GM21529 (cell line): ENCODE measurements at regions not wholly inside any gene's neighbourhood (a gene's known extent, or its start where the extent isn't known, plus 50 kb on each side); places are given as distances from the start of the nearest gene placed in this dataset.

Experiments
- ATAC-seq: cut with Tn5 transposase; IDR thresholded peaks from one replicate; pipeline ENCODE4 v1.9.1; 2021; ENCODE audit not compliant: unreplicated experiment

GRCh38 chr3:107428051-107428858, 51.0 kb downstream of the CCDC54 start:
- no peak for ATAC-seq

DNA sequence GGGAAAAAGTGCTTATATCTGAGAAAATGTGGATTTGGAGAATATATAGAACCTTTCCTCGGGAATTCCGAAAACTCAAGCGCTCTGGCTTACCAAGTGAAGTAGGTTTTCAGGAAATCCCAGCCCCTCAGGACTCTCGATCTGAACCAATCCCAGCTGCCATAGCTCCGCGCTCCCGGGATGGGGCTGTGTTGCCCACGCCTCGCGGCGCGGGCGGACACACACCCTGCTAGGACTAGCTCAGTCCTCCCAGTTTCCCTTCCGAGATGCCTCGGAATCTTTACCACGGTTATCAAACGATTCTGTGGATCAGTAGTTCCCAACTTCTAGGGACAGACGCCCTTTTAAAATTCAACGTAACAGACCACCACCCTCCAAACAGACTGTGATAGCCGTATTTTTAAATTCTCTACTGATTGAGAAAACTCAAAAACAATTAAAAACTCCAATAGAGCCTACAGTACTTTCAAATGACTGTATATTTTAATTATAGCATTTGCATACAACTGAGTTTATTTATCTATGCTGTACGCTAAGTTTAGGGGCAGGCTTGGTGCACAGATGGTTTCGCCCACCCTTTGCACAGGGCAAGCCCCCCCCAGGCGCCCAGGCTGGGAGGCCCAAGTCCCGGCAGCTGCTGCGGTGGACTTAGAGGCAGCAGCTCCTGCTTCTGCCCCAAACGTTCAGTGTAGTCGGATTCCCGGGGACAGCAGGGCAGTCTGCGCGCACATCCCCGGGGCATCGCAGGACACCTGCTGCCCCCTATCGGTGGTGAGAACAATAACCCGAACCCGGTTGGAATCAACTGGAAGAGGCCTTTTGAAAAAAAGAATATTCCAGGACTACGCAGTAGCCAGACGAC, 52.3 kb downstream of the CCDC54 start:
- peak; percentile 61 for ATAC-seq

GRCh38 chr3:107430214-107430995, 53.2 kb downstream of the CCDC54 start:
- no peak for ATAC-seq

GRCh38 chr3:107430996-107431245, 53.7 kb downstream of the CCDC54 start:
- ATAC-seq: peak; percentile 21

DNA sequence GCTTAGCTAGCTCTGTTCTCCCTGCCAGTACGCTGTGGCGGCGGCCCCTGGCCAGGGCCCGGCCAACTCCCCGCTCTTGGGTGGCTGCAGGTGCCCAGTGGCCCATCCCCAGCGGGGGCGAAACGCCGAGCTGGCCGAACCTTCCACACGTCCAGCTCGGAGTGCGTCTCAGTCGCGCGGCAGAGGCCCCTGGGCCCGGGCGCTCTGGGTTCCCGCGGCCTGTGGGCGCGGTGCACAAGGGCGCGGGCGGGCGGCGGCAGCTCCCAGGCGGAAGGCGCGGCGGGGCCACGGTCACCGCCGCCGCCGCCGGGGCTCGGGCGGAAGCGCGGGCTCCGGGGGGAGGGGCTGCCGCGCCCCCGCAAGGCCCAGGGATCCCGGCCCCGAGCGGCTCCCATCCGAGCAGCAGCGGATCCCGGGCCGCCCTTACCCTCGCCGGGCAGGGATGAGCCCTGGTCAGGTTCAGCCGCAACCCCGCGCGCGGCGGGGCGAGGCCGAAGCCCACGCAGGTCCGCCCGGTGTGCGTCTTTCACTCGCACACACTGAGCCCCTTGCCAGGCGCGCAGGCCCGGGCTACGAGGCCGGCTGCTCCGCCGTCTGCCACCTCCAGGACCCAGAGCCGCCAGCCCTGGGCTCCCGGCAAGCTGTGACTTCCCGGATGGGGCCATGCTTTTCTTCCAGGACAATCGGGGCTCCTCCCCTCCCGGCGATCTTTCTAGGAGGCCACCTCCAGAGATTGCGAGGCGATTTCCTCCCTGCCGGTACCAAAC, 54.2 kb downstream of the CCDC54 start:
- peak; percentile 64 for ATAC-seq

- no peak for ATAC-seq
Measured at GRCh38 chr3:107432013-107432515, 54.8 kb downstream of the CCDC54 start.

GRCh38 chr3:107432646-107433045, 55.4 kb downstream of the CCDC54 start:
- no peak for ATAC-seq

DNA sequence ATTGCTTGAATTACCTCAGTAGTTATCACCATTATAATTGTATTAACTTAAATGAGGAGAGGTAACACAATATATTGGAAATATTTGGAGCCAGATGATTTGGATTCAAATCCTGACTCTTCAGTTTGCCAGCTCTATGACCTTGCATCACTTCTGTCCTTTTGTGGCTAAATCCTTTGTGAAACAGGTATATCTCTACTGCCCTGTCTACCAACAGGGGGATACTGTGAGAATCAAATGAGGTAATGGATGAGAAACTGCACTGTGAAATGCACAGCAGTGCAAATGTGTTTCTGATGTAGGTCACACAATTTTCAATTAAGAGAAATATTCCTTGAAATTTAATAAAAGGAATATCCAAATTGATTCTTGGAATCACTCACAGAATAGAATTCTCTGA, 58.8 kb downstream of the CCDC54 start:
- no peak for ATAC-seq

DNA sequence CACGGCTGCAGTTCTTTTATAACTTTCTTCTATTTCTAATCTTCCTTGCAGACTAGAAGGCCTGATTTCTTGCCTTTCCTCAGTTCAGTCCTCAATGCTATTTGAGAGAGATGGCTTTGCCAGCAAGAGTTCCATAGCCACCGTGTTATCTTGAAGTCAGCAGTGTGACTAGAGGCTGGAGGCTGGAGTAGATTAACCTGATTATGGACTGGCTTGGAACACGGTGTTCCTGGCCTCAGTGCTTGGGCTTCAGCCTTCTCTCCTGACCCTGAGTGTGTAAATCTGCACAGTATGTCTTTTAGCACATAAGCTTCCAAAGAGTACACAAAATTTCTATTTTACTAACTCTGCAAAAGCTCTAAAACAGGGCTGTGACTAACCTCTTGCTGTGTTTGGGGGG, 61.4 kb downstream of the CCDC54 start:
- no peak for ATAC-seq

DNA sequence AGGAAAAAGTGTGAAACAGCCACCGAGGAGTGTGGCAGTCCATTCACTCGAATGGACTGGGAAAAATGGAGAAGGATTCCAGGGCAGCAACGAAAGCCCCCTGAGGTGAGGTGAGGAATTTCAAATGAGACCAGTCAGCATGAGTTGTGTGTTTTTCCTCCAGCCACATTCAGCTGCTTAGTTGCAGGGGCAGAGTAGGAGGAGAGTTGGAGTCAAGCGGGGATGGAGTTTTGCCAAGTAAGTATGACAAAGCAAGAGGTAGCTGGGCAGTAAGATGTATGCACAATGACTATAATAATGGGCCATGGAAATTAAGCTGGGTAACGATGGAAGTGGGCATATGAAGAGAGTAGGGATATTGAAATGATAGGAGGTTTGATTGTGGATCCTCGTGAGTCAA, 64.4 kb downstream of the CCDC54 start:
- no peak for ATAC-seq

- no peak for ATAC-seq
Measured at GRCh38 chr3:107443461-107443860, 66.2 kb downstream of the CCDC54 start.

DNA sequence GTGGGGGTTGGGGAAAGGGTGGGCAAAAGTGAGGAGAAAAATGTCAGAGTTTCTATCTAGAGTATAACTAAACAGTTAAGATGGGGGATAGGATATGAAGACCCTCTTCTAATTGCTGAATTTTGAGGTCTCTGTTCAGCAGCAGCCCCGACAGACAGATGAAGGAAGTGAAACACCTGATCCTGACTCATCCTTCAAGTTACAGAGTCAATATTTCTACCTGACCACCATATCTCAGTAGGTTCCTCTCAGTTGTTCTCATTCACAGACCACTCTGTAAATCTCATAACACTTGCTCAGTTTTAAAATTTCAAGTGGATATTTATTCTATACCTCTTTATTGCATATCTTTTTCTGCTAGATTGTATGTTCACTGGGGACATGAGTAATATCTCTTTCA, 69.5 kb downstream of the CCDC54 start:
- ATAC-seq: no peak

GRCh38 chr3:107450254-107450893, 72.4 kb upstream of the BBX start:
- ATAC-seq: no peak

DNA sequence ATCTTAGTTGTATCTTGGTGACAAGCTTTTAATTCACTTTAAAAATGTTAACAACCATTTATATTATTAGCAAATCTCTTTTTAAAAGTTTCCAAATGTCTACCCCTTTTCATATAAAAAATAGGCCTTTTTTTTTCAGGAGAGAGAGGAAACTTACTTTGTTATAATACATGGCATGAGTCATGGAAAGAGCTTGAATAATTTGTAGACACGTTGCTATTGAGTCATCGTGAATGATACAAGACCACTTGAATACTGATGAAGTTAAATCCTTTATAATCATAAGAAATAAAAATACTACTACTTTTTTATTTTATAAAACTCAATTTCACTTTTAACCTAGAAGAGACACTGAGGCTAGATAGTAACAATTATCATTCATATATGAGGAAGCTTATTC, 70.3 kb upstream of the BBX start:
- no peak for ATAC-seq

- ATAC-seq: no peak
Measured at GRCh38 chr3:107453504-107453903, 69.3 kb upstream of the BBX start.

- no peak for ATAC-seq
Measured at GRCh38 chr3:107455621-107456020, 67.1 kb upstream of the BBX start.

- ATAC-seq: no peak
Measured at GRCh38 chr3:107456501-107456900, 66.3 kb upstream of the BBX start.

DNA sequence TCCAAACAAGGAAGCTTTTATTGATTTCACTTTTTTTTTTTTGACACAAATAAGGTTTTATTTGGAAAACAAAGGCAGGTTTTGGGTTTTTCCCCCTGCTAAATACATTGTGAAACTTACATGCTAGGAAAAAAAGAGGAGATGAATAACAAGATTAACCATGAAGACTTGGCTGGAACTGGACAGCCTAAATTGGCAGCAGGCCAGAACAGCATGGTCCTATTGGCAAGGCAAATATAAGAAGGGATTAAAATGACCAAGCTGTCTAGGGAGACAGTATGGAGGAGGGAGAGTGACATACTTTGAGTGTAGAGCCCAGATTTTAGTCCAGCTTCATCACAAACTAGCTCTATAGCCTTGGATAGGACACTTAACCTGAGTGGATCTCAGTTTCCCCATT, 63.9 kb upstream of the BBX start:
- ATAC-seq: no peak

DNA sequence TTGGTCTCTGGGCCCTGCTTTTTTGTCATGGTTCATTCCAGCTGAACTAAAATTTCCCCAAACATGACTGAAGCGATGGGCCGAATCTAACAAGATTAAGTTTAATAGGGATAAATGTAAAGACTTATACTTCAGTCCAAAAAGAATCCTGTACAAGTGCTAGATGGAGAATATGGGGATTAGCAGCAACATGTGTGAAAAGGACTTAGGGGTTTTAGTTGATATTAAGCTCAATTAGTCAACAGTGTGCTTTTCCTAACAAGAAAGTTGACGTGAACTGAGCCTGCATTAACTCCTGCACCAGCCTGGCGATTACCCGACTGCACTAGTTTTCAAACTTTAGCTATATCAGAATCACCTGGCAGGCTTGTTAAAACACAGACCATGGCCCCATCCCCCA, 61.0 kb upstream of the BBX start:
- ATAC-seq: no peak

- no peak for ATAC-seq
Measured at GRCh38 chr3:107464037-107464436, 58.7 kb upstream of the BBX start.
